Neural cell (in vitro differentiated cells): ENCODE measurements at regions not wholly inside any gene's neighbourhood (a gene's known extent, or its start where the extent isn't known, plus 50 kb on each side); places are given as distances from the start of the nearest gene placed in this dataset.

ENCODE experiments used
- CTCF ChIP-seq: fragments of 450-650 bp; IDR thresholded peaks from 2 replicates; pipeline ENCODE4 v1.5.1; 2014; ENCODE audit warnings: antibody characterized with exemption, mild to moderate bottlenecking, moderate library complexity; ENCODE audit not compliant: poor library complexity, severe bottlenecking
- EP300 ChIP-seq: fragments of 450-650 bp; conservative IDR thresholded peaks from 2 replicates; pipeline ENCODE4 v1.6.1; 2014; ENCODE audit warnings: antibody characterized with exemption, mild to moderate bottlenecking, moderate library complexity; ENCODE audit not compliant: poor library complexity, severe bottlenecking
- EZH2 ChIP-seq: fragments of 200-600, 300-800 bp; shearing (Covaris generic), sonication (generic); IDR thresholded peaks from 2 replicates; pipeline ENCODE4 v1.6.1; 2014; ENCODE audit warnings: antibody characterized with exemption, low read length, borderline replicate concordance, mild to moderate bottlenecking; ENCODE audit not compliant: insufficient read depth, poor library complexity, severe bottlenecking
- POLR2AphosphoS5 ChIP-seq: IDR thresholded peaks from 2 replicates; pipeline ENCODE4 v1.6.1; 2012
- TAF1 ChIP-seq: IDR thresholded peaks from 2 replicates; pipeline ENCODE4 v1.6.1; 2012; ENCODE audit warnings: low read depth

- no peak for TF ChIP-seq EP300
- TF ChIP-seq CTCF = no peak
- no peak for TF ChIP-seq EZH2
- TF ChIP-seq TAF1 = no peak
- no peak for TF ChIP-seq POLR2AphosphoS5
These were observed 59.3 kb upstream of the RPL34 start for GRCh38 chr4:108561116-108561515.
